Right renal pelvis (tissue), 4 donors: ENCODE measurements at regions not wholly inside any gene's neighbourhood (a gene's known extent, or its start where the extent isn't known, plus 50 kb on each side); places are given as distances from the start of the nearest gene placed in this dataset.

Experiments
- DNase-seq, 4 donors: peaks; one replicate each; pipeline ENCODE4 v3.0.0-alpha.2; 2013; ENCODE audit warnings: low read depth in 4 of 4, low spot score in 3 of 4, missing footprints in 1 of 4

DNA sequence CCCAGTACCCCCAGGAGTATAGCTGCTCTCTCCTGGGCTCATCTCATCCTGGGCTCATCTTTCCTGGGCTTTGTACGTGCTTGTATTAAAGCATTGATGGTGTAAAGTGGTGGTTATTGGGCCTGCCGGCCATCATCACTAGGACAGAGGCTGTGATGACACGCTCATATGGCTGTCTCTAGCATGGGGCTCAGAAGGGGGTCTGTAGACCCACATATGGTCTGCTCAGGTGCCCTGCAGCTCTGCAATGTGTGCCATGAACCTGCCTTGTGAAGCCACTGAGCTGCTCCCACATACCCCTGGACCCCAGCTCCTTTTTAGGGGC is 143.4 kb downstream of the CDC5L start:
- DNase-seq = no peak

- no peak for DNase-seq
These were observed 144.0 kb downstream of the CDC5L start for GRCh38 chr6:44531442-44532015.

DNA sequence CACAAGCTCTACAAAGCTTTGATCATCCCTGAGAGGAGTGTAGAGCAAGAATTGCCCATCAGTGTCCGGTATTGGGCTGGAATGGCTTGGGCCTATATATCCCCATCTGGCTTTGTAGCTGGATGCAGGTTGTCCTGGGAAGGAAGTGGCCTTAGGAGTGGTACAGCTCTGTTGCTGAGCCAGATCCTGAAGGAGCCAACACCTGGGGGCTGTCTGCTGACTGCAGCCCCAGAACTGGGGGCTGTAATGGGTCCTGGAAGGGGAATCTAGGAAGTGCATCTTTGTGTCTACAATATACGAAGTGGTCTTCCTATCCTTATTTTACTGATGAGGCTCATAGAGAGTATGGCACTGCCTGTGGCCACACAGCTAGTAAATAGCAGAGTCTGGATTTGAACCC is 145.9 kb downstream of the CDC5L start:
- no peak for DNase-seq

GRCh38 chr6:44534291-44534690 is 146.8 kb downstream of the CDC5L start:
- DNase-seq = no peak

GRCh38 chr6:44535446-44535845 is 147.9 kb downstream of the CDC5L start:
- no peak for DNase-seq

DNA sequence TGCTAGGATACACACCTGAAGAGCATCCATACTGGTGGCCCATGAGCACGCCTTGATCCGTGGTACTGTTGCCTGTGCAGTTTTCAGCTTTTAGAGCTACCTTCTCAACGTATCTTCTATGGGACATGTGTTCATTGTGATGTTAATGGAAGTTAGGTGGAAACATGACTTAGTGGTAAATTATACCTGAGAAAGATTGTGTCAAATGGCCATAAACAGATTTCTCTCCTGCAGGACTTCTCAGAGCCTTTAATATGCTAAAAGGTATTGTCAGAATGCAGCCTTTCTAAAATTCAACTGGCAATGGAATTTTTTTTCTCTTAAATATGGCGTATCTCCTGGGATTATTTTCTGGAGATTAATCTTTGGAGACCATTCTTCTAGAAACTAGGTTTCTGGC is 148.5 kb downstream of the CDC5L start:
- DNase-seq = no peak

DNA sequence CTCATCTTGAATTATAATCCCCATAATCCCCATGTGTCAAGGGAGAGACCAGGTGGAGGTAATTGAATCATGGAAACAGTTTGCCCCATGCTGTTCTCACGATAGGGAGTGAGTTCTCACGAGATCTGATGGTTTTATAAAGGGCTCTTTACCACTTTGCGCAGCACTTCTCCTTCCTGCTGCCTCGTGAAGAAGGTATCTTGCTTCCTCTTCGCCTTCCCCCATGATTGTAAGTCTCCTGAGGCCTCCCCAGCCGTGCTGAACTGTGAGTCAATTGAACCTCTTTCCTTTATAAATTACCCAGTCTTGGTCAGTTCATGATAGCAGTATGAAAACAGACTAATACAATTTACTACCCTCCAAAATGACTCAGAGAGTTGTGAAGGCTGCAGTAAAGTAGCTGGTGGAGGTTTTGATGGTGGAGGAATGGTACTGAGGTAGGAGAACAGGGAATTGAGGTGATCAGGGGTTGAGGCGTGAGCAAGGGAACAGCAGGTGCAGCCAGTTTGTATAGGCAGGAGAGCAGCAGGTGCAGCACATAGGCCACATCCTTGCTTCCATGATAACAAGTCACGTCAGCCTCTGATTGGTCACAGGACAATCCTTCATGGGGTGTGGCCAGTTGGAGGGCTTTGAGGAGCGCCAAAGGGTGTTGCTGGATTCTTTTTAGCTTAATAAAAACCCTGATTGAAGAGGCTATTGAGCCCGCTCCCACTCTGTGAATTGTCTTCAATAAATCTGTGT is 150.0 kb downstream of the CDC5L start:
- no peak for DNase-seq

DNA sequence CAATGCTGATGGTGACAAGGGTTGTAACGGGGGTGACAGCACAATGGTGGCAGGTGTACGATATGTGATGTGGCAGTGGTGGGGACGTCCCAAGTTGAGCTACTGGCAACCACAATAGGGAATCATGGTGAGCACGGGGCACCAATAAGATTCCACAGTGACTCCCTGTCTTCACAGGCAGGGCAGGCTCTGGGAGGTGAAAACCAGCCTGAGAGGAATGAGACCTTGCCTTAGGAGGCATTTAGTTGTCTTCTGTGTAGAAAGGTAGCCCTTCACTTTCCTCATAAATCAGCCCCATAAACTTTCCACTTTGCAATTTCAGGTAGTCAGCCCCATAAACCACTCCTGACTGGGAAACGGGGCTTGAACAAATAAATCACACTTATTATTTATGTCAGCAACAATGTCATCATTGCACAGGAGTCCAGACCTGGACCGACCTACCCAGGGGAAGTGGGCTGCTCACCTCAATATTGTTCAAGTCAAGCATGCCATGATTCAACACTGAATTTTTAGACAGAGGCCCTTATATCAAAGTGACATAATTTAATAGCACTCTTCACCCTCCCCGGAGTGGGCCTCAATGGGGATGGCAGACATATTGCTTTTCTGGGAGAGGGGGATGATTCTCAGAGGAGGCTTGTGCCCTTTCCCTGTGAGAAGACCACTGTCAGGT is 150.8 kb downstream of the CDC5L start:
- no peak for DNase-seq

DNA sequence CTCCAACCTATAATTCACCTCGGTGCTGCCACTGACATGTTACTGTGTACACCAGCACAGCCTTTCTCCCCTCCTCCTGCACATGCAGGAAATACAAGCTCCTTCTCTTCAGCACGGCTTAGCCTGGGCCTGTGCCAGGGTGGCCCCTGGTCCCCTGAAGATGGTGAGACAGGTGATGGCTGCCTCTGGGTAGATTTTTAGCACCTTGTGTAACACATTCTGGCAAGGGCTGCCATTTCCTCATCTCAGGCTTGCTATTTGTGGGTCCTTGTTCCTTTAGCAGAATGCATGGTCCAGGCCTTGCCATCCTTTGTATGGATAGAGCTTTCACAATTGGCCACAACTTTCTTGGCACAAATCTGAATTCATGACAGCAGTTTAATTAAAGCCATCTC is 151.3 kb downstream of the CDC5L start:
- no peak for DNase-seq

- DNase-seq = no peak
These were observed 152.3 kb downstream of the CDC5L start for GRCh38 chr6:44539701-44540355.

- no peak for DNase-seq
These were observed 153.4 kb downstream of the CDC5L start for GRCh38 chr6:44540881-44541280.

DNA sequence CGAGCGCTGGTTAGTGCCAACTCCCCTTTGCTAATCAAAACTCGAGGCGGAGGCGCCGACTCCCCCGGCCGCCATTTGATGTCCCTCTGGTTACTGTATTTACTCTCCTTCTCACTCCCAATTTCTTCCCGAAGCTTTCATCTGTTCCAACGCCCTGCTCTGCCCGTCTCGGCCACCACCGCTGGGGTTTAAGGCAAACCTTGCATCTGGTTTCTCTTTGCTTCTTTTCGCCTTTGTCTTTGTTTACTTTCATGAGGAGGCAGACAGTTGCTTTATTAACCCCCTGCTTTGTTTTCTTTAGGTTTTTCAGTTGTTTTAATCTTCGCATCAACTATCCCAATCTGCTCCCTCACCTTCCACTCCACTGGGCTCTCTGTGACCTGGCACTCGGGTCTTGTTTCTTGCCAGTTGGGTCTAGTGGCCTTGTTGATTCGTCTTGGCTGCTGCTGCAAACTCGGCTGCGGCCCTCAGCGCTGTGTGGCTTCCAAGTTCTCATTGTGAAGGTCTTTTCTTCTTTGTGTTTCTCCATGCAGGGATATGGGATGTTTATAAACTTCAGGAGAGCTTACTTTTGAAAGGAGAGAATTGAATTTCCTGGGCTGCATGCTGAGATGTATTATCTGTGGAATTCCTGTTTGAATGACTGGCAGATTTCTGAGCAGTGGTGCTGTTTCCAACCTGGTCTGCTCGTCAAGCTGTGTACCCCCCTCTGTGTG is 155.1 kb downstream of the CDC5L start:
- no peak for DNase-seq

DNA sequence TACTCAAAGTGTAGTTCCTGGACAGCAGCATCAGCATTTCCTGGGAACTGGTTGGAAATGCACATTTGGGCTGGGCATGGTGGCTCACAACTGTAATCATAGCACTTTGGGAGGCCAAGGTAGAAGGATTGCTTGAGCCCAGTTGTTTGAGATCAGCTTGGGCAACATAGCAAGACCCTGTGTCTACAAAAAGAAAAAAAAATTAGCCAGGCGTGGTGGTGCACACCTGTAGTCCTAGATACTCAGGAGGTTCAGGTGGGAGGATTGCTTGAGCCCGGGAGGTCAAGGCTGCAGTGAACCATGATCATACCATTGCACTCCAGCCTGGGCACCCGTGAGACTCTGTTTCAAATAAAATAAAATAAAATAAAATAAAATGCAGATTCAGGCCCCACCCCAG is 156.2 kb downstream of the CDC5L start:
- DNase-seq = no peak

GRCh38 chr6:44545224-44545623 is 157.7 kb downstream of the CDC5L start:
- DNase-seq = no peak

DNA sequence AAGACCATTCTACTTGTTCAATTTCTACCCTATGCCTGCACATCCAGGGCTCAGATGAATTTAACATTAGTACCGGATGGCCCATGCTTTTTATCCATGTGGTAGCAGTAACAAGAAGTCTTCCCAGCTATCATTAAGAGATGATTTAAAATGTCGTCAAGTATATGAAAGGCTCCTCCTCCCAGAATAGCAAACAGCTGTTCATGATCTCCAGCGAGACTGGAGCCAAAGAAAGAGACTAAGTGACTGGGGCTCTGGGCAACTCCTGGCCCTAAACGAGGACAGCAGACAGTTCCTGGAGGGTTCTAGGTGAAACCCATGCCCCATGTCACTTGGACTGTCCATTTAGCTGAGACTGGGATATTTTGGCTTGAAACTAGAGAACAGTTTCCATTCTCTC is 160.8 kb downstream of the CDC5L start:
- no peak for DNase-seq

- no peak for DNase-seq
These were observed 162.0 kb downstream of the CDC5L start for GRCh38 chr6:44549516-44549915.

- no peak for DNase-seq
These were observed 166.7 kb downstream of the CDC5L start for GRCh38 chr6:44554194-44554593.

- no peak for DNase-seq
These were observed 167.4 kb downstream of the CDC5L start for GRCh38 chr6:44554861-44555260.

- no peak for DNase-seq
These were observed 168.5 kb downstream of the CDC5L start for GRCh38 chr6:44556046-44556445.

GRCh38 chr6:44558024-44558831 is 170.7 kb downstream of the CDC5L start:
- no peak for DNase-seq
